ENCODE measurements at regions not wholly inside any gene's neighbourhood (a gene's known extent, or its start where the extent isn't known, plus 50 kb on each side); places are given as distances from the start of the nearest gene placed in this dataset.
"Not testable (repeated sequence)": the region's sequence is repeated elsewhere in the genome, so short reads cannot be mapped to it uniquely, and the experiment has no call there.

GRCh38 chr12:124088217-124088907 is 115.3 kb downstream of the ZNF664 start:
- no peak for DNase-seq
- Mint-ChIP-seq H3K4me3 (no peak overlapping the region), H3K27ac (no peak overlapping the region), H3K36me3 (no peaks in the 10 kb centered on the region), H3K27me3 (no peaks in the 10 kb centered on the region), H3K9me3 (ENCODE audit: low read depth) (no peaks in the 10 kb centered on the region), H3K4me1 (no peaks in the 10 kb centered on the region)
- ATAC-seq = no peak
- CTCF ChIA-PET = no interaction called here

DNA sequence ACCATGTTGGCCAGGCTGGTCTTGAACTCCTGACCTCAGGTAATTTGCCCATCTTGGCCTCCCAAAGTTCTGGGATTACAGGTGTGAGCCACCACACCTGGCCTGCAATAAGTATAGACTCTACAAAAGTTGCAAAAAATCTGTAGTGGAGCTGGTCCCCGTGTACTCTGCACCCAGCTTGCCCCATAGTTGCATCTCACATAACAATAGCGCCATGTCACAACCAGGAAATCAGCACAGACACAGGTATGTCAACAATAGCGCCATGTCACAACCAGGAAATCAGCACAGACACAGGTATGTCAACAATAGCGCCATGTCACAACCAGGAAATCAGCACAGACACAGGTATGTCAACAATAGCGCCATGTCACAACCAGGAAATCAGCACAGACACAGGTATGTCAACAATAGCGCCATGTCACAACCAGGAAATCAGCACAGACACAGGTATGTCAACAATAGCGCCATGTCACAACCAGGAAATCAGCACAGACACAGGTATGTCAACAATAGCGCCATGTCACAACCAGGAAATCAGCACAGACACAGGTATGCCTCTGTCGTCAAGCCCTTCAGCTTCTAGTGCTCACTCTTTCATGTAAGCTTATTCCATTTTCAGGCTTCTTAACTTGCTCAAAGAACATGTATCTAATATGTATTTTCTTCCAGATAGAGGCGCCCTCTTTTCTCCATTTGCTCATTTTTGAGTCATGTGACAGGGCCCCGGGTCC is 116.3 kb downstream of the ZNF664 start:
- H3K27me3 Mint-ChIP-seq; H3K4me1 Mint-ChIP-seq; CTCF ChIA-PET; H3K36me3 Mint-ChIP-seq; H3K27ac Mint-ChIP-seq; H3K4me3 Mint-ChIP-seq; DNase-seq; H3K9me3 Mint-ChIP-seq (ENCODE audit: low read depth); ATAC-seq: not testable (repeated sequence)

- Mint-ChIP-seq H3K27ac (no peak overlapping the region), H3K4me3 (no peak overlapping the region), H3K27me3 (peaks cover 1% of the 10 kb centered on the region), H3K4me1 (no peaks in the 10 kb centered on the region), H3K36me3 (no peaks in the 10 kb centered on the region), H3K9me3 (ENCODE audit: low read depth) (no peaks in the 10 kb centered on the region)
- DNase-seq (no peak), ATAC-seq (no peak)
- CTCF ChIA-PET = interaction anchor here (0.9 to 1.1 kb wide), 2 partner anchors 16 to 33 kb away, joined by 3 read pairs; no protein-coding TSS in a partner anchor
These were observed 118.8 kb downstream of the ZNF664 start for GRCh38 chr12:124091835-124092234.

- ATAC-seq, H3K36me3 Mint-ChIP-seq, CTCF ChIA-PET: not testable (repeated sequence)
These were observed 119.5 kb downstream of the ZNF664 start for GRCh38 chr12:124092532-124092931.

DNA sequence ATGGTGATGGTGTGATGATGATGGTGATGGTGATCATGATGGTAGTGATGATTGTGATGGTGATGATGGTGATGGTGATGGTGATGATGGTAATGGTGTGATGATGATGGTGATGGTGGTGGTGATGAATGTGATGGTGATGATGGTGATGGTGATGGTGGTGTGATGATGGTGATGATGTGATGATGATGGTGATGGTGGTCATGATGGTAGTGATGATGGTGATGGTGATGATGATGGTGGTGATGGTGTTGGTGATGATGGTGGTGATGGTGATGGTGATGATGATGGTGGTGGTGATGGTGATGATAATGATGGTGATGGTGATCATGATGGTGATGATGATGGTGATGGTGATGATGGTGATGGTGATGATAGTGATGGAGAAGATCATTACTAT is 120.3 kb downstream of the ZNF664 start:
- Mint-ChIP-seq H3K4me3 (no peak overlapping the region), H3K27me3 (peaks cover 6% of the 10 kb centered on the region), H3K4me1 (no peaks in the 10 kb centered on the region), H3K9me3 (ENCODE audit: low read depth) (no peaks in the 10 kb centered on the region), H3K27ac (no peak overlapping the region), H3K36me3 (no peaks in the 10 kb centered on the region)
- DNase-seq = no peak
- CTCF ChIA-PET = no interaction called here
- no peak for ATAC-seq

More at GRCh38 chr12:124092532-124092931, 119.5 kb downstream of the ZNF664 start:
- H3K27ac Mint-ChIP-seq; H3K4me1 Mint-ChIP-seq; H3K4me3 Mint-ChIP-seq; H3K9me3 Mint-ChIP-seq (ENCODE audit: low read depth); H3K27me3 Mint-ChIP-seq; DNase-seq: not testable (repeated sequence)

DNA sequence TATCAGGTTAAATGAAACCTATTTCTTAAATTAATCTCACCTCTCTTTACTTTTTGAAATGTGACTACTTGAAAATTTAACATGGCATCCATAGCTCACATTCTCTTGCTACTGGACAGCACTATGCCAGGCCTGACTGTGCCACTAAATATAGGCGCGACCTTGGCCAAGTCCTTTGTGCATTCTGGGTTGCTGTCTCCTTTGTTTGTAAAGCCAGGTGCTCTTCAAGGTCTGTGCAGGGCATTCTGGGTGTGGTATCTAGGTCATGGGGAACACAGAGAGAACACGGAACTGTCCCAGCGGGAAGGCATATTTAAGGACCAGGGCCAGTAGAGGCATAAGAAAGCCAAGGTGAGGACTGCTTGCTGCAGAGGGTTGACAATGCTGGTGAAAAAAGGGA is 121.2 kb downstream of the ZNF664 start:
- Mint-ChIP-seq H3K4me1 (no peaks in the 10 kb centered on the region), H3K27ac (no peak overlapping the region), H3K9me3 (ENCODE audit: low read depth) (no peaks in the 10 kb centered on the region), H3K27me3 (peaks cover 6% of the 10 kb centered on the region), H3K4me3 (no peak overlapping the region), H3K36me3 (no peaks in the 10 kb centered on the region)
- ATAC-seq = no peak
- no peak for DNase-seq
- CTCF ChIA-PET = no interaction called here

DNA sequence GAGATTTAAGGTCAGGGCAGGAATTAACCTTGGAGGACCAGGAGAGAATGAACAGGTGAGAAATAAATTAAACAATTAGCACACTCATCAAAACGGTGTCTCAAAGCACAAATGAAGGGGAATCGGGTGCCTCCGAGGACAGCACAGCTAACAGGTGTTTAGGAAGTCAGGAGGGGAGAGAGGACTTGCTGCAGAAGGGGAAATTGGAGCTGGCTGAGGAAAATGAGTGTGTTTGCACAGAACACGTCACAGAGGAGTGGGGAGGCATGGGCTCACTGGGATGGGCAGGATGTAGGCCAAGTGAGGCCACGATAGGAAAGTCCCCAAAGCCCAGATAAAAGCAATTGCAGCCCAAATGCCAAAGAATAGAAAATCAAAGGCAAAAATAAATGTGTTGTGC is 121.7 kb downstream of the ZNF664 start:
- CTCF ChIA-PET = no interaction called here
- H3K36me3 Mint-ChIP-seq = no peaks in the 10 kb centered on the region
- H3K4me1 Mint-ChIP-seq = no peaks in the 10 kb centered on the region
- no peak overlapping the region for H3K27ac Mint-ChIP-seq
- peaks cover 6% of the 10 kb centered on the region for H3K27me3 Mint-ChIP-seq
- no peak for ATAC-seq
- no peak for DNase-seq
- H3K9me3 Mint-ChIP-seq (ENCODE audit: low read depth) = no peaks in the 10 kb centered on the region
- no peak overlapping the region for H3K4me3 Mint-ChIP-seq

DNA sequence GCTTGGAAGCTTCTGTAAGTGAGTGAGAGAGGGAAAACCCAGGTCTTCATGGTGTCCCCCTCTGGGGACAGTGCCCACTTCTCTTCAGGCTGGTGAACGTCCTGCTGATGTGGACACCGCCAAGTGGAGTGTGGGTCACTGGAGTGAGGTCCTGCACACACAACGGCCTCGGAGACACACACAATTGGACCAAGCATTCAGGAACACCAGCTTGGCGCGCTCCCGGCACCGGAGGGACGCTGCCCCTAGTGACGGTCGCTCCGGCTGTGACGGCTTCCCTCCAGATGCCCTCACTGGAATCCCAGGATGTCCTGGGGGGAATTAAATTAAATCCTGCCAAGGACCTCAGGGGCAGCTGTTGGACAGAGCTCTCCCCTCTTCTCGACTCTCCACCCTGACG is 123.1 kb downstream of the ZNF664 start:
- H3K27ac Mint-ChIP-seq = no peak overlapping the region
- peaks cover 6% of the 10 kb centered on the region for H3K27me3 Mint-ChIP-seq
- ATAC-seq (no peak), DNase-seq (no peak)
- CTCF ChIA-PET = no interaction called here
- no peaks in the 10 kb centered on the region for H3K4me1 Mint-ChIP-seq
- no peaks in the 10 kb centered on the region for H3K9me3 Mint-ChIP-seq (ENCODE audit: low read depth)
- no peak overlapping the region for H3K4me3 Mint-ChIP-seq
- no peaks in the 10 kb centered on the region for H3K36me3 Mint-ChIP-seq

DNA sequence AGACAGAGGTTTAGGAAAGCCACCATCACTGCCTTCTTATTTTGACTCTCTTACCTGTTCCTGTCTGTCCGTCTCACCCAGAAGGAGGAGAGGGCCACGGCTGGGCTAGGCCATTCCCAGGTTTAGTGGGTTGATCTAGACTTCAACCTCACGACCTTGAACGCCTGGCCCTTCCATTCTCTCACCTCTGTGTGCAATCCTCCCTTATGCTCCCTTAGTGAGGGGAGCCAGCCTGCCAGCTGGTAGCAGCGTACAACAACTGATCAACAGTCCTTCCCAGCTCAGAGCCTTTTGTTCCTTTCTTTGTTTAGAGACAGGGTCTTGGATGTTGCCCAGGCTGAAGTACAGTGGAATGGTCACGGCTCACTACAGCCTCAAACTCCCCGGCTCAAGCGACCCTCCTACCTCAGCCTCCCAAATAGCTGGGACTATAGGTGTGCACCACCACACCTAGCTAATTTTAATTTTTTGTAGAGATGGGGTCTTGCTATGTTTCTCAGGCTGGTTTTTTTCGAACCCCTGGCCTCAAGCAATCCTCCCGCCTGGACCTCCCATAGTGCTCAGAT is 123.9 kb downstream of the ZNF664 start:
- ATAC-seq (no peak), DNase-seq (no peak)
- Mint-ChIP-seq H3K27ac (no peak overlapping the region), H3K27me3 (peaks cover 6% of the 10 kb centered on the region), H3K4me1 (no peaks in the 10 kb centered on the region), H3K4me3 (no peak overlapping the region), H3K36me3 (no peaks in the 10 kb centered on the region), H3K9me3 (ENCODE audit: low read depth) (no peaks in the 10 kb centered on the region)
- CTCF ChIA-PET = interaction anchor here (1.2 kb wide), 1 partner anchor 9 kb away, joined by 3 read pairs; no protein-coding TSS in a partner anchor

DNA sequence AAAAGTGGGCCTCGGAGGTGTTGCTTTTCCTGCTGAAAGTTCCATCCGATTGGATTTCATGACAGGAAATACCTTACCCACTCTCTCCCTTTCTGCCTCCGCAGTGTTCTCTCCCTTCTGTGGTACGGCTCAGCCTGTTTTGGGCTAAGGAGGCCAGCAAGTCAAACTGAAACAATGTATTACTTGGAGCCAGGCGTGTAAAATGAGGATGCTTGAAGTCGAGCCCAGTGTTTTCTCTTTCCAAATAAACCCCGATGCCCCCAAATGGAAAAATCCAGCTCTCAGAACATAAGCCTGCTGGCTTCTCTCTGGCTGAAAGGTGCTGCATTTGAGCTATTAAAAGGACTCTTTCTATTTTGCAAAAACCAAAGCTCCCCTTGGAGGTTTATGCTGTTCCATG is 124.7 kb downstream of the ZNF664 start:
- H3K4me1 Mint-ChIP-seq = no peaks in the 10 kb centered on the region
- no peak overlapping the region for H3K4me3 Mint-ChIP-seq
- CTCF ChIA-PET = interaction anchor here (1.2 kb wide), 1 partner anchor 8 kb away, joined by 3 read pairs; no protein-coding TSS in a partner anchor
- H3K36me3 Mint-ChIP-seq = no peaks in the 10 kb centered on the region
- no peak for ATAC-seq
- no peak for DNase-seq
- no peak overlapping the region for H3K27ac Mint-ChIP-seq
- peaks cover 6% of the 10 kb centered on the region for H3K27me3 Mint-ChIP-seq
- no peaks in the 10 kb centered on the region for H3K9me3 Mint-ChIP-seq (ENCODE audit: low read depth)

- H3K27ac Mint-ChIP-seq = no peak overlapping the region
- peaks cover 6% of the 10 kb centered on the region for H3K27me3 Mint-ChIP-seq
- no peak for ATAC-seq
- H3K4me1 Mint-ChIP-seq = no peaks in the 10 kb centered on the region
- H3K4me3 Mint-ChIP-seq = no peak overlapping the region
- CTCF ChIA-PET = no interaction called here
- no peaks in the 10 kb centered on the region for H3K9me3 Mint-ChIP-seq (ENCODE audit: low read depth)
- no peaks in the 10 kb centered on the region for H3K36me3 Mint-ChIP-seq
- DNase-seq = no peak
These were observed 125.2 kb downstream of the ZNF664 start for GRCh38 chr12:124098101-124098757.

DNA sequence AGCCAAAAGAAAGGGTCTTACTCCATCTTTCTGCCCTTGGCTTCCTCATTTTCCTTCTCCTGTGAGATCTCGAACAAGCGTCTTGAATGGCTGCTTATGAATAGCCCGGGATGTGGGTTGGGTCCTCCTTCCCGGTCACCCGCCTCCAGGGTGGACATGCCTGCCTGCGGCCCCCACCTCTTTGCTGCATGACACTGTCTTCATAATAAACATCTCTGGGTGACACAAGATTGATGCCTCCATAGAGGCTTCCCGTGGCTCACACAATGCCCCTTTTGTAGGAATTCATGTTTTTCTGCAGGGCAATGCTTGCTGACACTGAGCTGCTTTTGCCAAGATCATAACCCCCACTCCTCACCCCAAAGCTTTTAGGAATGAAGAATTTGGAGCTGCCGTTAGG is 125.9 kb downstream of the ZNF664 start:
- peaks cover 6% of the 10 kb centered on the region for H3K27me3 Mint-ChIP-seq
- CTCF ChIA-PET = no interaction called here
- DNase-seq = no peak
- H3K36me3 Mint-ChIP-seq = no peaks in the 10 kb centered on the region
- H3K27ac Mint-ChIP-seq = no peak overlapping the region
- no peaks in the 10 kb centered on the region for H3K9me3 Mint-ChIP-seq (ENCODE audit: low read depth)
- H3K4me3 Mint-ChIP-seq = no peak overlapping the region
- ATAC-seq = no peak
- H3K4me1 Mint-ChIP-seq = no peaks in the 10 kb centered on the region

DNA sequence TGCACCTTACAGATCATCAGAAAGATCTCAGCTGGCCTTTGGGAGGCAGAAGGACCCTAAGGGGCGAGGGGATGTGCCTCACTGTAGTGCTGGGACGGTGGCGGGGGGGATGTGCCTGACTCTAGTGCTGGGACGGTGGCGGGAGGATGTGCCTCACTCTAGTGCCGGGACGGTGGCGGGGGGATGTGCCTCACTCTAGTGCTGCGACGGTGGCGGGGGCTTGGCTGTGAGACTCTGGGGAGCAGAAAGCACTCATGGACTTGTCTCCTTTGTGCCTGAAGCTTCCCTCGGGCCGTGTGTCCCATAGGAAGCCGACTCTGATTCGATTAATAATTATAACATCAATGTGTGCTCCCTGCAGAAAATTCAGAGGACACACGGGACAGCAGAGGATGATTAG is 126.6 kb downstream of the ZNF664 start:
- no peak overlapping the region for H3K4me3 Mint-ChIP-seq
- H3K27me3 Mint-ChIP-seq = peaks cover 6% of the 10 kb centered on the region

More for the DNA sequence above, 126.6 kb downstream of the ZNF664 start:
- H3K27ac Mint-ChIP-seq = no peak overlapping the region
- H3K4me1 Mint-ChIP-seq = no peaks in the 10 kb centered on the region
- ATAC-seq (no peak), DNase-seq (no peak)
- H3K36me3 Mint-ChIP-seq = no peaks in the 10 kb centered on the region
- CTCF ChIA-PET = no interaction called here
- H3K9me3 Mint-ChIP-seq (ENCODE audit: low read depth) = no peaks in the 10 kb centered on the region
